GM13977 (cell line): ENCODE measurements at regions not wholly inside any gene's neighbourhood (a gene's known extent, or its start where the extent isn't known, plus 50 kb on each side); places are given as distances from the start of the nearest gene placed in this dataset.

Source experiments
- DNase-seq: peaks from one replicate; pipeline ENCODE4 v3.0.0; 2012; ENCODE audit warnings: low spot score
- in situ Hi-C: fragments of 300-500 bp; cut with MboI; formaldehyde crosslinking; loops from one replicate; pipeline ENCODE4 v1.12.0; 2022; ENCODE audit warnings: low sequenced_read_pairs, low pct_unique_long_range_greater_than_20kb, mixed read lengths, inconsistent platforms; ENCODE audit not compliant: unreplicated experiment
- TF ChIP-seq, protein P1 (sequence below): IDR thresholded peaks from 2 replicates; pipeline ENCODE4 v1.5.1; 2012; ENCODE audit warnings: mild to moderate bottlenecking, control low read depth; ENCODE audit not compliant: insufficient read depth; ENCODE audit errors: extremely low read depth, missing control alignments

DNA sequence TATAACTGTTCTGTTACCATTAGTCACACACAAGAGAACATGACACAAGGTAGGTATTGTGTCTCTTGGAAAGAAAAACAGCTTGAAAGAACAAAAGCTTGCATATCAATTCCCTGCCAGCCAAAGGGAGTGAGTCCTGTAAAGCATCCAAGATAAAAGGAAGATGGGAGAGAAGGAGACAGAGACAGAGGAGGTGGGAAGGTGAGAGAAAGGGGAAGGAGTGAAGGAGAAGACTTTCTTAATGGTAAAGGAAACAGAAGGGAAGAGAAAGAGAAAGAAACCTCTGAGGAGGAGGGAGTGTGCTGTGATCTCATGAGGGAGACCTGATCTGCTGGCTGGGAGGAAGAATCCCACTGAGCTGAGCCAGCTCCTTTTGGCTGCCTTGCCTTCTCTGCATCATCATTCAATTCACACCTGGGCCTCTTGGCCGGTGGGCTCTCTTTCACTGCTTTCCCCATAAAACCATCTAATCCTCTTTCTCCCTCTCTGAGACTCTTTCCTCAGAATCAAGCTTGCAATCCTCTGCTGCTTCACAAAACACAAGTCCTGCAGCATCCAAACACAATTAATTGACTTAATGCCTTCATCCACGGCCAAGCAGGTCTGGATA lies 271.6 kb downstream of the ABCC12 start:
- DNase-seq = no peak
- TF ChIP-seq, protein P1, sequence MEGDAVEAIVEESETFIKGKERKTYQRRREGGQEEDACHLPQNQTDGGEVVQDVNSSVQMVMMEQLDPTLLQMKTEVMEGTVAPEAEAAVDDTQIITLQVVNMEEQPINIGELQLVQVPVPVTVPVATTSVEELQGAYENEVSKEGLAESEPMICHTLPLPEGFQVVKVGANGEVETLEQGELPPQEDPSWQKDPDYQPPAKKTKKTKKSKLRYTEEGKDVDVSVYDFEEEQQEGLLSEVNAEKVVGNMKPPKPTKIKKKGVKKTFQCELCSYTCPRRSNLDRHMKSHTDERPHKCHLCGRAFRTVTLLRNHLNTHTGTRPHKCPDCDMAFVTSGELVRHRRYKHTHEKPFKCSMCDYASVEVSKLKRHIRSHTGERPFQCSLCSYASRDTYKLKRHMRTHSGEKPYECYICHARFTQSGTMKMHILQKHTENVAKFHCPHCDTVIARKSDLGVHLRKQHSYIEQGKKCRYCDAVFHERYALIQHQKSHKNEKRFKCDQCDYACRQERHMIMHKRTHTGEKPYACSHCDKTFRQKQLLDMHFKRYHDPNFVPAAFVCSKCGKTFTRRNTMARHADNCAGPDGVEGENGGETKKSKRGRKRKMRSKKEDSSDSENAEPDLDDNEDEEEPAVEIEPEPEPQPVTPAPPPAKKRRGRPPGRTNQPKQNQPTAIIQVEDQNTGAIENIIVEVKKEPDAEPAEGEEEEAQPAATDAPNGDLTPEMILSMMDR = no peak
- in situ Hi-C loops = no loop called here

DNA sequence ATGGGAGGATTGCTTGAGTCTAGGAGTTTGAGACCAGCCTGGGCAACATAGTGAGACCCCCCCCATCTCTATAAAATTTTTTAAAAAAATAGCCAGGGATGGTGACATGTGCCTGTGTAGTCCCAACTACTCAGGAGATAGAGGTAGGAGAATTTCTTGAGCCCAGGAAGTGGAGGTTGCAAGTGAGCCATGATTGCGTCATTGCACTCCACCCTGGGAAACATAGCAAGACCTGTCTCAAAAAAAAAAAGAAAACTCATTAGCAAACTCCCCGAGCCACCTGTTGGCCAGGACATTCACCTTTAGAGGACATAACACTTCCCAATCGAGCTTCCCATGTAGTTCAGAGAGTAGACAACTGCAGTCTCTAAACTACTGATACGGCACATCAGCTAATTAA lies 274.2 kb downstream of the ABCC12 start:
- DNase-seq = no peak
- TF ChIP-seq, protein P1 = no peak
- in situ Hi-C loops = no loop called here

DNA sequence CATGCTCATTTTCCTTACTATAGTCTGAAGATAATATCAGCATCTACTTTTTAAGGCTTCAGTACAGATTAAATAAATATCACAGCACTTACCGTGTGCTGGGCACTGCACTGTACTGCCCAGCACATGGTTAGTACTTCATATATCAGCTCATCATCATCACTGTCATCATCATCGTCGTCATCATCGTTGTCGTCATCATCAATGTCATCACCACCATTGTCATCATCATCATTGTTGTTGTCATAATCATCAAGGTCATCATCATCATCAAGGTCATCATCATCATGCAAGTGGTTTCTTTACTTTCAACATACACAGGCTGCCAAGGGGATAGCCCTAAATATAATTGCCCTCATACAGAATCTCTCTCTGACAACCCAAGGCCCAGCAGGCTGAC lies 275.1 kb downstream of the ABCC12 start:
- in situ Hi-C loops = no loop called here
- TF ChIP-seq, protein P1 = no peak
- no peak for DNase-seq

DNA sequence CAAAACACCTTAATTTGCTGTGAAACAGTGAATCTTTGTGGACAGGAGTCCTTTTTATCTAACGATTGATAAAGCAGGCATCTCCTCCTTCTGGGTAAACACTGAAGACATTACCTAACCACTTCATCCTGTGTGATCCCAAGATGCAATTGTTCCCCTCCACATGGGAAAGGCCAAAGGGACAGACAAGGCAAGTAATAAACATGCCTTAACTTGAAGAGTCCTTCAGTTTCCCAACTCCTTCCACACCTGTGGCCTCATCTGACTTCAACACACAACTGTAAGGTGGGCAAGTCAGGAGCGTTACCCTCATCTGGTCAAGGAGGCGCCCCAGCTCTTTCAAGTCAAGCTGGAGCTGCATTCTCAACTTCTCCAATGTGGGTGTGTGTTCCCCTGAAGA lies 278.6 kb downstream of the ABCC12 start:
- DNase-seq = no peak
- TF ChIP-seq, protein P1 = no peak
- in situ Hi-C loops = no loop called here

DNA sequence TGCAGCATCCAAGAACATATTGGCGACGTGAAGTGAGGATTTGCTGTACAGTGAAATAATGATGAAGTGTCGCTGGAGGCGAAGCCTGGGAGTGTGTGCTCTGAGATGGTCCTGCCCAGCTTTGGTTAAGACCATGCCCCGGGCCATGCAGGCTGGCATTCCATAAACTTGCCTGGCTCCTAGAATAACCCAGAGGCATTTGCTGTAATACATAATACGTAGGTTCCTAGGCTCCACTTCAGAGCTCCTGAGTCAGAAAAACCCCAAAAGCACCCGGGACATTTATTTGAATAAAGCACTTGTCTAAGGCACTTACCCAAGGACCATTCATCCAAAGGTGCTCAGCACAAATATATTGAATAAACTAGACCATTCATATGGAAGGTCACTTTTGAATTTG lies 279.3 kb downstream of the ABCC12 start:
- TF ChIP-seq, protein P1 = no peak
- no peak for DNase-seq
- in situ Hi-C loops = no loop called here

DNA sequence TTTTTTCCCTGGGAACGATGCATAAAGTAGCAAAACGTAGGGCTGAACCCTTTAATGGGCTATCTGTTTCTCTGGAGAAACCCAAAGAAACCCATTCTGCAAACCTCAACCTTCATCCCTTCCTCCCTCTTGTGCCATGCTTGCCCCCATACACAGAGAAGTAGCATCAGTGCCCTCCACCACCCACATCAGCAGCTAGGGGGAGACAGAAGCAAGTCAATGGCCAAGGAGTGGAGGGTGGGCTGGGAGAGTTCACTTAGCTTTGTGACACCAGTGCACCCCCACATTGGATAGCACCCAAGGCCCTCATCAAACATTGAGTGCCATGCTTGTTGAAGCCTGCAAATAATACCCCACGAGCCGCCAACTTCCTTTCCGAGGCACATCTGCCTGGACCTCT lies 282.4 kb downstream of the ABCC12 start:
- TF ChIP-seq, protein P1 = peak; percentile 45
- DNase-seq = no peak
- in situ Hi-C loops = loop anchor here (25.0 kb wide), 1 partner anchor 189 kb away; no protein-coding TSS in a partner anchor
